IMR-90 (cell line): ENCODE measurements at regions not wholly inside any gene's neighbourhood (a gene's known extent, or its start where the extent isn't known, plus 50 kb on each side); places are given as distances from the start of the nearest gene placed in this dataset.

Experiments
- ATAC-seq: fragments of 200-7000 bp; cut with Tn5 transposase; 2 replicates; pipeline ENCODE4 v1.9.1; 2020; ENCODE audit warnings: low read depth, mild to moderate bottlenecking, moderate library complexity
- BruUV-seq: library from RNA; stranded (reverse); fragments of 400-500 nt; replicated peaks from 2 replicates; lab custom pipeline; 2021; lab: Mats Ljungman, UMichigan
- CTCF ChIA-PET: fragments of 300-600 bp; formaldehyde crosslinking; extraction: SDS; loops from one replicate; lab custom pipeline; 2021; ENCODE audit warnings: antibody characterized with exemption; lab: Yijun Ruan, JAX
- POLR2A ChIA-PET: fragments of 300-600 bp; sonication (Branson Sonifier 250); formaldehyde crosslinking; loops from one replicate; lab custom pipeline; 2022; ENCODE audit warnings: antibody characterized with exemption; ENCODE audit not compliant: unreplicated experiment; lab: Charles Lee
- DNase-seq: peaks from one replicate; pipeline ENCODE4 v3.0.0; 2013
- H2AFZ ChIP-seq: replicated peaks from 2 replicates; pipeline ENCODE3; 2013; ENCODE audit warnings: low read length, mild to moderate bottlenecking; ENCODE audit not compliant: poor library complexity
- H2AK5ac ChIP-seq: 2 replicates; pipeline ENCODE4 v1.6.1; 2013; ENCODE audit warnings: low read depth, low read length, inconsistent platforms
- H2AK9ac ChIP-seq: replicated peaks from 2 replicates; pipeline ENCODE3; 2013; ENCODE audit warnings: mild to moderate bottlenecking, low read depth, low read length, moderate library complexity; ENCODE audit not compliant: poor library complexity
- H2BK120ac ChIP-seq: 2 replicates; pipeline ENCODE4 v1.6.1; 2013; ENCODE audit warnings: low read depth, low read length, inconsistent platforms
- H2BK15ac ChIP-seq: 3 replicates; pipeline ENCODE4 v1.6.1; 2013; ENCODE audit warnings: low read depth, low read length, inconsistent platforms
- H2BK20ac ChIP-seq: 2 replicates; pipeline ENCODE4 v1.6.1; 2013; ENCODE audit warnings: low read depth, mild to moderate bottlenecking, inconsistent platforms, low read length, moderate library complexity
- H2BK5ac ChIP-seq: 2 replicates; pipeline ENCODE4 v1.6.1; 2013; ENCODE audit warnings: mild to moderate bottlenecking, low read depth, low read length, inconsistent platforms; ENCODE audit not compliant: poor library complexity, severe bottlenecking
- H3K14ac ChIP-seq: replicated peaks from 2 replicates; pipeline ENCODE4 v1.6.1; 2013; ENCODE audit warnings: low read depth, low read length, inconsistent platforms
- H3K18ac ChIP-seq: 2 replicates; pipeline ENCODE4 v1.6.1; 2013; ENCODE audit warnings: low read depth, low read length, control low read depth
- H3K23ac ChIP-seq: 2 replicates; pipeline ENCODE4 v1.6.1; 2013; ENCODE audit warnings: low read depth, low read length, inconsistent platforms
- H3K27ac ChIP-seq: 2 replicates; pipeline ENCODE4 v1.5.1; 2013; ENCODE audit warnings: mild to moderate bottlenecking, control low read depth, low read length; ENCODE audit not compliant: insufficient read depth
- H3K27me3 ChIP-seq: 2 replicates; pipeline ENCODE4 v1.6.1; 2013; ENCODE audit warnings: low read length; ENCODE audit not compliant: control insufficient read depth, insufficient read depth
- H3K36me3 ChIP-seq: 2 replicates; pipeline ENCODE4 v1.6.1; 2013; ENCODE audit warnings: low read length, mixed read lengths; ENCODE audit not compliant: control insufficient read depth, insufficient read depth
- H3K4ac ChIP-seq: 2 replicates; pipeline ENCODE4 v1.6.1; 2013; ENCODE audit warnings: low read depth, low read length, inconsistent platforms
- H3K4me1 ChIP-seq: 2 replicates; pipeline ENCODE4 v1.6.1; 2013; ENCODE audit warnings: low read length, mixed read lengths; ENCODE audit not compliant: control insufficient read depth, insufficient read depth
- H3K4me2 ChIP-seq: 2 replicates; pipeline ENCODE4 v1.6.1; 2013; ENCODE audit warnings: low read depth, mild to moderate bottlenecking, control low read depth, low read length, moderate library complexity
- H3K4me3 ChIP-seq: 2 replicates; pipeline ENCODE4 v1.5.1; 2013; ENCODE audit warnings: low read depth, mild to moderate bottlenecking, control low read depth, low read length, moderate library complexity; ENCODE audit not compliant: insufficient read depth
- H3K56ac ChIP-seq: 2 replicates; pipeline ENCODE4 v1.6.1; 2013; ENCODE audit warnings: low read length, inconsistent platforms; ENCODE audit not compliant: insufficient read depth; ENCODE audit errors: extremely low read depth
- H3K79me1 ChIP-seq, 2 experiments: 2 replicates each; pipeline ENCODE4 v1.6.1; 2013; ENCODE audit warnings: low read length in 2 of 2, inconsistent platforms in 1 of 2, low read depth in 1 of 2
- H3K9ac ChIP-seq: 2 replicates; pipeline ENCODE4 v1.6.1; 2013; ENCODE audit warnings: low read depth, low read length, control low read depth
- H3K9me1 ChIP-seq: 2 replicates; pipeline ENCODE4 v1.6.1; 2013; ENCODE audit warnings: low read length, inconsistent platforms; ENCODE audit not compliant: insufficient read depth
- H3K9me3 ChIP-seq: 2 replicates; pipeline ENCODE4 v1.6.1; 2013; ENCODE audit warnings: low read length; ENCODE audit not compliant: control insufficient read depth, insufficient read depth
- H4K20me1 ChIP-seq: 2 replicates; pipeline ENCODE4 v1.6.1; 2013; ENCODE audit warnings: low read length, inconsistent platforms; ENCODE audit not compliant: insufficient read depth
- H4K5ac ChIP-seq: 2 replicates; pipeline ENCODE4 v1.6.1; 2013; ENCODE audit warnings: mild to moderate bottlenecking, low read depth, low read length, control low read depth
- H4K8ac ChIP-seq, 2 experiments: 2 replicates each; pipeline ENCODE4 v1.6.1; 2013; ENCODE audit warnings: low read depth in 2 of 2, low read length in 2 of 2, control low read depth in 1 of 2, inconsistent platforms in 1 of 2
- H4K91ac ChIP-seq: 2 replicates; pipeline ENCODE4 v1.6.1; 2013; ENCODE audit warnings: low read depth, low read length, inconsistent platforms; ENCODE audit not compliant: insufficient read depth
- POLR2A ChIP-seq: IDR thresholded peaks from 2 replicates; pipeline ENCODE4 v1.6.1; 2012; ENCODE audit warnings: mild to moderate bottlenecking, low read depth, low read length
- WGBS, 2 experiments: methylation state at CpG; one replicate each; pipeline versions ENCODE4 v1.1.5 to v1.1.7; 2013; ENCODE audit warnings: missing lambda C conversion rate in 2 of 2; ENCODE audit not compliant: insufficient read length in 1 of 2; ENCODE audit errors: extremely low coverage in 2 of 2; 5-methylcytosine and 5-hydroxymethylcytosine counted together
- dilution Hi-C: fragments of 300-500 bp; cut with HindIII; formaldehyde crosslinking; loops from one replicate; pipeline ENCODE4 v1.14.3; 2018; ENCODE audit warnings: low sequenced_read_pairs; ENCODE audit not compliant: unreplicated experiment
- in situ Hi-C: fragments of 300-500 bp; cut with MboI; formaldehyde crosslinking; loops from 3 replicates; pipeline ENCODE4 v1.14.3; 2019; ENCODE audit warnings: low sequenced_read_pairs, inconsistent platforms, mixed read lengths
- intact Hi-C: fragments of 100-400 bp; cut with micrococcal nuclease; formaldehyde crosslinking; loops from 2 replicates; pipeline ENCODE4 v1.10.0; 2022

DNA sequence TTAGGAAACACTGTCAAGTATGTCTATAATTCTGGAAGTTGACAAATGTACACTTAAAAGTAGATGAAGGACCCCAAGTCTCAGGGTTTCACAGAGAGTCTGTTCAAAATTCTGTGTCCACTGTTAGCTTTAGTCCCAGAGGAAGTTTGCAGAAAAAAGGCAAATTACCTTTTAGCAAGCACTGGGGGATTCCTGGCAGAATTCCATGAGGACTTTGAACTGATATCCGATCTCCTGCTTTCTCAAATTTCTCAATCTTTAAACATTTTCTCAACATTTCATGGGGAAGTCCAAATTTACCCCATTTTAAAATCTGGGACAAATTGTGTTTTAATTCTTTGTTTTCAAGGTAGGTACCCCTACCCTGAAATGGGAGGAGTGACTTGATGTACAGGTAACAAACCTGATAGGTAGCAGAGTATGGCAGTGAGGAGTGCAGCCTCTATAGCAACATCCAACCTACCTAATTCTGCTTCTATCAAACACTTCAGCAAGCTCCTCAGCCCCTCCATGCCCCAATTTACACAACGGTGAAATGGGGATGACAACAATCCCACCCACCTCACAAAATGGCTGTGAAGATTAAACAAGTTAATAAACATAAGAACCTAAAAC is 344.9 kb downstream of the OMA1 start:
- H3K18ac ChIP-seq, result no peak overlapping the region
- no peak overlapping the region for H4K91ac ChIP-seq
- intact Hi-C loops (no loop called here), dilution Hi-C loops (no loop called here), in situ Hi-C loops (no loop called here)
- no peak overlapping the region for H2BK20ac ChIP-seq
- H3K9me1 ChIP-seq, result no peaks in the 10 kb centered on the region
- no peaks in the 10 kb centered on the region for H4K20me1 ChIP-seq
- no peak overlapping the region for H4K5ac ChIP-seq
- no peak overlapping the region for H3K9ac ChIP-seq
- no peak overlapping the region for H2AFZ ChIP-seq
- H3K27me3 ChIP-seq, result no peaks in the 10 kb centered on the region
- no peak overlapping the region for H3K4ac ChIP-seq
- H3K79me1 ChIP-seq, result no peaks in the 10 kb centered on the region
- no peaks in the 10 kb centered on the region for H3K9me3 ChIP-seq
- H3K56ac ChIP-seq, result no peak overlapping the region
- POLR2A ChIA-PET, result no interaction called here
- no peak overlapping the region for H3K23ac ChIP-seq
- no TSS peak for BruUV-seq
- H2AK5ac ChIP-seq, result no peak overlapping the region
- ATAC-seq (no peak), DNase-seq (no peak)
- no peak overlapping the region for H3K4me3 ChIP-seq
- no peak overlapping the region for H2BK5ac ChIP-seq
- no peak overlapping the region for H3K14ac ChIP-seq
- H2AK9ac ChIP-seq, result no peak overlapping the region
- H3K36me3 ChIP-seq, result no peaks in the 10 kb centered on the region
- WGBS, 2 experiments, result no CpG with 5 or more reads among the region's 2 CpGs
- CTCF ChIA-PET, result no interaction called here
- no peak overlapping the region for H4K8ac ChIP-seq
- no peak overlapping the region for H3K27ac ChIP-seq
- no peaks in the 10 kb centered on the region for H3K4me1 ChIP-seq
- no peak overlapping the region for H2BK15ac ChIP-seq
- H2BK120ac ChIP-seq, result no peak overlapping the region
- H3K4me2 ChIP-seq, result no peak overlapping the region
- TF ChIP-seq POLR2A, result no peak
